Keratinocyte (primary cell): ENCODE measurements at regions not wholly inside any gene's neighbourhood (a gene's known extent, or its start where the extent isn't known, plus 50 kb on each side); places are given as distances from the start of the nearest gene placed in this dataset.

ENCODE experiments used
- DNase-seq: peaks from one replicate; pipeline ENCODE4 v3.0.0-alpha.2; 2011; ENCODE audit warnings: low read depth, missing footprints, low spot score
- FAIRE-seq: peaks from 2 replicates; lab custom pipeline; 2011; peaks lifted over from hg19 to GRCh38; lab: Jason Lieb, UNC
- H2AFZ ChIP-seq: 2 replicates; pipeline ENCODE4 v1.6.0; 2012; ENCODE audit warnings: low read length, control low read depth, inconsistent platforms; ENCODE audit not compliant: control insufficient read depth
- H3K27ac ChIP-seq: 2 replicates; pipeline ENCODE4 v1.5.1; 2011; ENCODE audit warnings: low read length; ENCODE audit not compliant: control insufficient read depth, insufficient read depth
- H3K27me3 ChIP-seq: 3 replicates; pipeline ENCODE4 v1.6.0; 2011; ENCODE audit warnings: low read length; ENCODE audit not compliant: control insufficient read depth, insufficient read depth; ENCODE audit errors: extremely low read depth
- H3K36me3 ChIP-seq, 2 experiments: 2 replicates in 1 of 2; 3 replicates in 1 of 2; pipeline ENCODE4 v1.5.1; 2011; ENCODE audit warnings: low read length in 2 of 2, mild to moderate bottlenecking in 1 of 2; ENCODE audit not compliant: control insufficient read depth in 2 of 2, insufficient read depth in 2 of 2; ENCODE audit errors: extremely low read depth in 1 of 2
- H3K4me1 ChIP-seq: 3 replicates; pipeline ENCODE4 v1.5.1; 2011; ENCODE audit warnings: low read length; ENCODE audit not compliant: control insufficient read depth, insufficient read depth; ENCODE audit errors: extremely low read depth
- H3K4me2 ChIP-seq: 3 replicates; pipeline ENCODE4 v1.6.0; 2011; ENCODE audit warnings: low read depth, low read length; ENCODE audit not compliant: control insufficient read depth, insufficient read depth; ENCODE audit errors: extremely low read depth
- H3K4me3 ChIP-seq, 3 experiments: fragments of 200-600 bp in 1 of 3; sonication (generic) in 1 of 3; 2 replicates in 2 of 3; 3 replicates in 1 of 3; pipeline ENCODE4 v1.5.1; 2011 to 2016; ENCODE audit warnings: low read length in 3 of 3, mild to moderate bottlenecking in 3 of 3, control low read depth in 2 of 3, inconsistent platforms in 1 of 3, low read depth in 1 of 3, mixed read lengths in 1 of 3, mixed run types in 1 of 3, moderate library complexity in 1 of 3; ENCODE audit not compliant: control insufficient read depth in 2 of 3, insufficient read depth in 2 of 3; ENCODE audit errors: extremely low read depth in 1 of 3
- H3K79me2 ChIP-seq: 2 replicates; pipeline ENCODE4 v1.6.0; 2012; ENCODE audit warnings: low read length; ENCODE audit not compliant: control insufficient read depth, insufficient read depth
- H3K9ac ChIP-seq: 3 replicates; pipeline ENCODE4 v1.6.0; 2011; ENCODE audit warnings: low read length; ENCODE audit not compliant: control insufficient read depth, insufficient read depth; ENCODE audit errors: extremely low read depth
- H3K9me1 ChIP-seq: 3 replicates; pipeline ENCODE4 v1.6.0; 2011; ENCODE audit warnings: low read length; ENCODE audit not compliant: control insufficient read depth, insufficient read depth; ENCODE audit errors: extremely low read depth
- H3K9me3 ChIP-seq: 2 replicates; pipeline ENCODE4 v1.5.1; 2012; ENCODE audit warnings: low read depth, low read length; ENCODE audit not compliant: control insufficient read depth
- H4K20me1 ChIP-seq: 3 replicates; pipeline ENCODE4 v1.6.0; 2011; ENCODE audit warnings: low read length; ENCODE audit not compliant: control insufficient read depth, insufficient read depth; ENCODE audit errors: extremely low read depth
- CTCF ChIP-seq, 3 experiments: IDR thresholded peaks in 1 of 3; conservative IDR thresholded peaks in 1 of 3; optimal IDR thresholded peaks in 1 of 3; 2 replicates in 2 of 3; 3 replicates in 1 of 3; pipeline versions ENCODE3 to v1.5.1; 2011; ENCODE audit warnings: low read length in 3 of 3, mild to moderate bottlenecking in 3 of 3, moderate library complexity in 2 of 3, control low read depth in 1 of 3, inconsistent platforms in 1 of 3; ENCODE audit not compliant: insufficient read depth in 2 of 3; ENCODE audit errors: extremely low read depth in 1 of 3
- EZH2 ChIP-seq: IDR thresholded peaks from one replicate; pipeline ENCODE4 v1.6.1; 2012; ENCODE audit warnings: inconsistent platforms, mild to moderate bottlenecking, low read length, moderate library complexity
- dilution Hi-C: fragments of 300-500 bp; cut with MboI; formaldehyde crosslinking; loops from one replicate; pipeline ENCODE4 v1.7.0; 2020; ENCODE audit warnings: low sequenced_read_pairs; ENCODE audit not compliant: extremely low pct_ligation_motif_present

GRCh38 chr1:56060906-56061305, 518.5 kb downstream of the PLPP3 start:
- Histone ChIP-seq H4K20me1 (no peaks in the 10 kb centered on the region), H3K36me3 (no peaks in the 10 kb centered on the region), H3K4me2 (no peak overlapping the region), H3K9me1 (no peaks in the 10 kb centered on the region), H3K27me3 (no peaks in the 10 kb centered on the region), H3K9ac (no peak overlapping the region), H3K4me1 (peaks cover 30% of the 10 kb centered on the region), H3K27ac (no peak overlapping the region), H3K79me2 (no peaks in the 10 kb centered on the region), H3K4me3 (no peak overlapping the region), H2AFZ (no peak overlapping the region), H3K9me3 (no peaks in the 10 kb centered on the region)
- DNase-seq (no peak), FAIRE-seq (no peak)
- dilution Hi-C loops: no loop called here
- no peak for TF ChIP-seq EZH2
- TF ChIP-seq CTCF (optimal IDR thresholded peaks at IDR 0.05 in 1 of 3, IDR thresholded peaks at IDR 0.05 in 1 of 3, conservative IDR thresholded peaks at IDR 0.05 in 1 of 3; ENCODE audit: extremely low read depth in 1 of 3, insufficient read depth in 2 of 3, low read length in 3 of 3): no peak

GRCh38 chr1:56057466-56058405, 521.6 kb downstream of the PLPP3 start:
- Histone ChIP-seq H3K9me1 (no peaks in the 10 kb centered on the region), H3K36me3 (no peaks in the 10 kb centered on the region), H3K79me2 (no peaks in the 10 kb centered on the region), H2AFZ (no peak overlapping the region), H3K4me3 (no peak overlapping the region), H3K4me1 (peaks cover 8% of the 10 kb centered on the region), H3K27me3 (no peaks in the 10 kb centered on the region), H3K9ac (no peak overlapping the region), H4K20me1 (no peaks in the 10 kb centered on the region), H3K9me3 (no peaks in the 10 kb centered on the region), H3K4me2 (no peak overlapping the region), H3K27ac (no peak overlapping the region)
- DNase-seq (no peak), FAIRE-seq (no peak)
- dilution Hi-C loops: no loop called here
- no peak for TF ChIP-seq CTCF (optimal IDR thresholded peaks at IDR 0.05 in 1 of 3, IDR thresholded peaks at IDR 0.05 in 1 of 3, conservative IDR thresholded peaks at IDR 0.05 in 1 of 3; ENCODE audit: extremely low read depth in 1 of 3, insufficient read depth in 2 of 3, low read length in 3 of 3)
- no peak for TF ChIP-seq EZH2
